GM21717 (cell line): ENCODE measurements at regions not wholly inside any gene's neighbourhood (a gene's known extent, or its start where the extent isn't known, plus 50 kb on each side); places are given as distances from the start of the nearest gene placed in this dataset.

Source experiments
- ATAC-seq: cut with Tn5 transposase; IDR thresholded peaks from one replicate; pipeline ENCODE4 v1.9.1; 2021; ENCODE audit warnings: mild to moderate bottlenecking, moderate library complexity; ENCODE audit not compliant: unreplicated experiment

DNA sequence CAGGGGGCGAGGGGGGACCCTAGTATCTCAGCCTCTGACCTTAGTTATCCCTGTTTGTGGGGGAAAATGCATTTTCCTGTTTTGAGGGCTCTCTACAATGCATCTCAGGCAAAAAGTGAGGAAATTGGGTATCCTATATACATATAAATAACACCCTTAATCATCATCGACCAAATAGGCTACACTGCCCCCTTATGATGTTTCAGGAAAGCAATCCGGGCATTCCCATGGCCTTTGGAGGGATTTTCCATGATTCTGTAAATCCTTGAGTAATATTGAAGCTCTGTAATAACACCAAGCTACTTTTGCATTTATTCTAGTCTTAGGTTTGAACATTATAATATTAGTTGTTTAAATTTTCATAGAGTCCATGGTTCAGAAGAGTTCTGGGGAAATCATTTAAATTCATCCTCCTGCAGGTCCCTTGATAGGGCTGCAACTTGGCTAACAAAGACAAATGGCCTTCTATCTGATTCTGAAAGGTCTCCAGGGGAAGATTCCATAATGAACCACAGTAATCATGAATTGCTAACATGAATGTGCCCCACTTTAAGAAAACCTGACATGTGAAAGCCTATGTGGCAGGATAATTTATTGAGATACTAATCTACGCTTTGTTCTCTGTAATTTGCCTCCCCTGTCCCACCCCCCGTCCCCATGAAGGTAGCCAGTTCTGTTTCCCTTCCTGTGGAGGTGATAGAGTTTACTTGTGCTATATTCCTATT lies 91.5 kb upstream of the SCOC start:
- no peak for ATAC-seq

DNA sequence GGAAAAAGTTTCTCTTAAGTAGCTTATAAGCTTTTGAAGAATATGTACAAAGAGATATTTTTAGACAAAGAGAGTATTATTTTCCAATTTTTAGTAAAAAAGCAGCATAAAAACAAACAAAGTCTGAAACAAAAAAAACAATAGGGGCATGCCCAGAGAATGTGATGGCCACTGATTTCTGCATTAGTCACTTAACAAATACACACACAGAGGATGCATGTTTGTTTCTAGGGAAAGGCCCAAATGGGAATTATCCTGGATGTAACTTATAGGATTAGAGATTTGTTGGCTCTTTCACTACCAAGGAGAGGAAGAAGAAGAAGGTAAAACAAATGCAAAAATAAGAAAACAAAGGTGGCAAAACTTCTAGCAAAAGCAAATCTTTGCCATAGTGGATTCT lies 95.9 kb upstream of the SCOC start:
- no peak for ATAC-seq

- no peak for ATAC-seq
Observed at GRCh38 chr4:140271553-140271952, 101.9 kb upstream of the SCOC start.

GRCh38 chr4:140269369-140269768 lies 104.1 kb upstream of the SCOC start:
- no peak for ATAC-seq

DNA sequence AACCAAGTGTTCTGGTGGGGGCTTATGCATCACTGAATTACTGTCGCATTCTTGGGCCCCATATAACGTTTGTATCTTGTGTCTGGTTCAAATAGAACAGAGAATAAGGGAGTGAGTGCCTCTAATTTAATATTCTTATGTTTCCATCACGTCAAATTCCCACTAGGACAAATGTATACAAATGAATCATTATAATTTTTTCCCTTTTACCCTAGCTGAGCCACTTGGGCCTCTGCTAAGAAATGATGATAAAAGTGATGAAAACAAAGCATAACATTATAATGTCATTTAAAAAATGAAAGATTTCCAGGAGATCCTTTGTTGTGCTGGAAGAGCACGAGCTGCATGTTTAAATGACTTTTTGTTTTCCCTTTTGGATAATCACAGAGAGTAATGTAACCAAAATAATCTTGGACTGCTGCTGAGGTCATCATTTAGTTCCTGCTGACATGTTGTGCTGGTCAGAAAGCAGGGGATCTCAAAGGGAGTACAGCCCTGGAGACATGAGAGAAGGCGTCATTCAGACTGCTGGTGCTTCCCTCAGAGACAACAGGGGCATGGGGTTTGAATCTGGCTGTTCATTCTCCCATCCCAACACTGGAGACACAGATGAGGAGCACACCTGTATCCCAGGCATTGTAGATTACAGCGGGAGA lies 105.1 kb upstream of the SCOC start:
- no peak for ATAC-seq

- no peak for ATAC-seq
Observed at GRCh38 chr4:140267576-140267975, 105.9 kb upstream of the SCOC start.

GRCh38 chr4:140266958-140267568 lies 106.4 kb upstream of the SCOC start:
- ATAC-seq, result no peak

DNA sequence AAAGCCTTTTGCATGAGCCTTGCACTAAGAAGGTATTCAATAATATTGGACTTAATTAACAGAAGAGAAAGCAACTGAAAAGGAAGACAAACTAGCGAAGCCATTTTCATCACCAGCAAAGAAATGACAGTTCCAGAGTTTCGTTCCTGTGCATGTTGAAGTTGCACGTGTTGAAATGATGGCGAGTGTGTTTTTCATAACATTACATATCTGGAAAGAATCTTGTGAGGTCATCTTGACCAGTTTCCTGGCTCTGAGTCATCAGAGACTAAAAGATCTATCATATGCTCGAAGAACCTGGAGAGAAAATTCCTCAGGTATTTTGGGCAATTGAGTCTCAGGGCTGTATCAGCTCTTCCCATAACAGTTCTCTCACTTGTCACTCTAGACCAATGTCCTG lies 106.2 kb upstream of the MAML3 start:
- ATAC-seq, result no peak

- ATAC-seq, result no peak
Observed at GRCh38 chr4:140258476-140258875, 104.5 kb upstream of the MAML3 start.

DNA sequence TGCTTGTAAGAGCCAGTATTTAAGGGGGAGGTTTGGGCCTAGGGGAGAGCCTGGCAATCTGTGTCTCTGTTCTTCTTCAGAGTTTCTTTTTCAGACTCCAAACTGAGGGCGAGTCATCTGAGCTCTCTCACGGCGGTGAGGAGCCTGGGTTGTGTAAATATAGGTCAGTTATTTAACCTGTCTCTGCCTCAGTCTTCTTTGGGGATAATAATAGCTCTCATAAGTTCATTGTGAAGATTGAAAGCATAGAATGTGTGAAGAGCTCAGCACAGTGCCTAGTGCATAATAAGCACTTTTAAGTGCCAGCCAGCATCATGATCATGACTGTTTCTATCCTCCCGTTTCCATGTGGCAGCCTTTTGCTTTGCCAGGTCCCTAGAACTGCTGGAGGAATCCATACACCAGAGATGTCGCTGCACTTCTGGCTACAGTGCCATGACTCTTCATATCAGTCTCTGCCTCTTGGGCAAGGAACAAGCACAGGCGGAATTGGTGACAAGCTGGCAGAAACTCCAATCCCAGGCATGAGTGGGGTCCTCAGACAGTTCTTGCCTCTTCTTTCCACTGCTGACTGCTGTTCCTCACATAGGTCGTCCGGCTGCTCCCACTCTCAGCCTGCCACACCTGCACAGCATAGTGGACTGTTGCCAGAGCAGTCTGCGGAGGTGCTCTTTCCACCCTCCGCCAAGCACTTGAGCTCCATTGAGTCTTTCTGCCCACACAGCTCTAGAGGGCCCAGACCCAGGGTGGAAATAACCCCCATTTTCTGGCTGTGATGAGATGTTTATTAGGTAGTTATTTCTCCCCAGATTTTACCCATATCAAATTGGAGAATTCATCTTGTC lies 103.7 kb upstream of the MAML3 start:
- no peak for ATAC-seq

DNA sequence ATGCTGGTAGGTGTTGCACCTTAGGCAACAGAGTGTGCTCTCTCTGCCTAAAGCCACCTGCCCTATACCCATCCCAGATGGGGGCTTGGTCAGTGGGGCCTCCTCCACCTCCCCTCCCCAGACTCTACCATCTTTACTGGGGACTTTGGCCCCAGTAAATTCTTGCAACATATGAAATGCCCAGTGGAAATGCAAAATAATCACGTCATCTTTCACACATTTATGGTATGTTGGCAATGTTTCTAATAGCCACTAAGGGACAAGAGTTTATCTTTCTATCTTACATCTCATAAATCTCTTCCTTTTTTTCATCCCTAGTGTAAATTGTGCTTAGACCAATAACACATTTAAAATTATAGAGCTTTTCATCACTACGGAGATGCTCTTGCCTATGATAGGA lies 103.0 kb upstream of the MAML3 start:
- ATAC-seq, result no peak

GRCh38 chr4:140256335-140256734 lies 102.4 kb upstream of the MAML3 start:
- no peak for ATAC-seq

- ATAC-seq, result no peak
Observed at GRCh38 chr4:140255927-140256326, 101.9 kb upstream of the MAML3 start.

DNA sequence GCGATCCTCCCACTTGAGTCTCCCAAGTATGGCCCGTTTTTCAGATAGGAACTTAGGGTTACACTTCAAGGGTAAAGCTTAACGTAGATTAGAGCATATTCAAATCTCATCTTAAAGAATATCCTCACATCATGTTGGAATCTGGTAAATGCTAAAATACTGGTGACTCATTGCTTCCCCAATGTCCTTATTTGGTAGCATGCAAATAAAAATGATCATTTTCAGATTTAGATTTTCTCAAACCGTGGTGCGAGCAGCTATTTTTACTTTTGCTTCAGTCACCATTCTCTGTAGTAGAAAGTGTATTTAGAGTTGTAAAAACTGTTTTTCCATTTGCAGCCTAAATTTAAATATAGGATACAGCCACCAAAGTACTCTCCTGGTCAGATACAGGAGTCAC lies 101.5 kb upstream of the MAML3 start:
- no peak for ATAC-seq

DNA sequence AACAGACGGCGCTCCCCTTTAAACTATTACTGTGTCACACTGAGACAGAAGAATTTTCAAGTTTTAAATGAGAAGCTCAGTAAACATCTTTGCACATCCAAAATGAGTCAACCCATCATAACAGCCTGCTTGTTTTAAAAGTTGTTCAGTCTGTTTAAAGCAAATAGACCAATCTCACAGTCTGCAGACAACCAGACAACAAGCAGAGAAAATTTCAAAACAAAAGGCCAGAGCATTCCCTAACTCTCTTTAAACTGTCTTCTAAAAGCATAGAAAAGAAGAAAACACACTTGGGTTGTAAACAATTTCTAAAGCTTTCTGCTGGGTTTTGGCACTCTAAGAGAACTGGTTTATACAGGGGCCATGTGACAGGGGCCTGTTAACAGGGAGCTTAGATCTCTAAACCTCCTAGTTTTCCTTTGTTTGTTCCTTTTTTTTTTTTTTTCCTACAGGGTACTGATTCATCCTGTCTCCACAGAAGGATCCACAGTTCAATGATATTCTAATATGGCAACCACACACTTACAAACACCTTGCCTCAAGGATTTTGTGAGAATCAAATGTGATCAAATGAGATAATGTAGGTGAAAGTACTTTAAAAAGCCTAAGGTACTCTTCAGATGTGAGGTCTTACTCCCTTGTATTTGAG lies 100.8 kb upstream of the MAML3 start:
- no peak for ATAC-seq

DNA sequence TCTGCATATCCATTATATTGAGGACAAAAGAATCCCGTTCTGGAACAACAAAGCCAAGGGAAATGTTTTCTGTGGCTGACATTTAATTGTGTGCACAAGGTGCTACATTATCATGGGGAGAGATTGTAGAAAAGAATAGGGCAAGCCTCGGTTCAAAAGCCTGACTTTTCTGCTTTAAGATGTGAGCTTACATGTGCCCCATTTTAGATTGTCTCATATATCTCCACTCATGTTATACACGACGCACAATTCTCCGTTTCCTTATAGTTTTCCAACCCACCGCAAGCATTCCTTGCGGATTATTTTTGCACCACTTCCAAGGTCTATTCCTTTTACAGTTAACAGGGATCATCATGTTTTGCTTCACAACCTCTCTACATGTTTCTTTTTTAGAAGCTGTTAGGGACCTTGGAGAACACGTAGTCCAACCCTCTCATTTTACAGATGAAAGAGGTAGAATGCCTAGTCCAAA lies 99.6 kb upstream of the MAML3 start:
- ATAC-seq, result no peak

DNA sequence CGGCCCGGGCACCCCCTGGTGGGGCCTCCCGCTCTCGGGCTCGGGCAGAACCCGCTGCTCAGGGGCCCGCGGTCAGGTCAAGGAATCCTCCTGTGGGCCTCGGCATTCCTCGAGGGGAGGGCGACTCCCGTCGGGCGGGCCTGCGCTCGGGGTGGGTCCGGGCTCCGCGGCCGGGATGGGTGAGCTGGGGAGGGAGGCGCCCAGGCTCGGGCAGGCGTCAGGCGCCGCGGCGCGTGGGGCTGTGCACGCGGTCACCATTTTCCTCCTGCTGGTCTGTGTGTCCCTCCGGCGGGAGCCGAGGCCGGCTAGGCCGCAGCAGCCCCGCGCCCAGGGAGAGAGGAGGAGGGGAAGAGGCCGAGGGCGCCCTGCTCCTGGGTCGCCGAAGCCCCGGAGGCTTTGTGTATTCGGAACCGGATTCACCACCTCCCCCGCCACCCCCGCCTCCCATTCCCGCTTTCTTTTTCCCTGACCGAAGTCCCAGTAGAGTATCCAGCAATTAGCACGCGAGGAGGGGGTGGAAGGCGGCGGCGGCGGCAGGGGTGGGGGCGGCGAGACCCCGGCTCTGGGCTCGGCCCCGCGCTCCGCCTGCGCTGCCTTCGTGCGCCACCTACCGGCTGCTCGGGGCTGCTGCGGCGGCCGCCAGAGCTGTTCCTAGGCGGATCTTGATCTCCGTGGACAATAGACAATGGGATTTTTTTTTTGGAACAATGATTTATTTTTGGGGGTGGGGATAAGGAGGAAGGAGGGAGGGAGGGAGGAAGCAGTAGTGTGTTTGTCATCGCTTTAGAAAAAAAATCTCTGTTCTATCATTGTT lies 99.0 kb upstream of the MAML3 start:
- peak; percentile 51 for ATAC-seq

DNA sequence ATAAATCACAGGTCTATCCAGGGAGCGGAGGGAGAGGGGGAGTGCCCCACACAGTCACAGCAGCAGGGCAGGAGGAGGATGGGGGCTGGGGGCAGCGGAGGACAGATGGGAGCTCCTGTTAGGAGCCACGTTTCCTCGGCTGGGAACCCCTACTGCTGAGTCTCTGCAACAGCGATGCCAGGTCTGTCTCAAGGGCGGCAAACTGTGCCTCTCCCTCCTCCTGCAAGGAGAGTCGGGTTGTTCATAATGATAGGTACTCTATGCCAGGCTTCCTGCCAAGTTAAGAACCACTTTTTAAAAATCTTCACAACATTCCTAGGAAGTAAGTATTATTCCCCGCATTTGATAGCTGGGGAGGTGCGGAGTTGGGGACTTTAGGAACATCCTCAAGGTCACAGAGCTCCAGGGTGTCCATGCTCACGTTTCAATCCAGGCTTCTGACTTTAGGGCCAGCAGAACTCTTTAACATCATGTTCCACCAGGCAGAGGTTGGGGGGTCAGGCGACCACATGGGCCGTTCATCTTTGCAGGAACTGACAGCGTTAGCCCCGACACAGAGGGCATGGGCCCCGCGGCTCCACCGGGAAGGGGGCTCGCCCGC lies 98.3 kb upstream of the MAML3 start:
- no peak for ATAC-seq

DNA sequence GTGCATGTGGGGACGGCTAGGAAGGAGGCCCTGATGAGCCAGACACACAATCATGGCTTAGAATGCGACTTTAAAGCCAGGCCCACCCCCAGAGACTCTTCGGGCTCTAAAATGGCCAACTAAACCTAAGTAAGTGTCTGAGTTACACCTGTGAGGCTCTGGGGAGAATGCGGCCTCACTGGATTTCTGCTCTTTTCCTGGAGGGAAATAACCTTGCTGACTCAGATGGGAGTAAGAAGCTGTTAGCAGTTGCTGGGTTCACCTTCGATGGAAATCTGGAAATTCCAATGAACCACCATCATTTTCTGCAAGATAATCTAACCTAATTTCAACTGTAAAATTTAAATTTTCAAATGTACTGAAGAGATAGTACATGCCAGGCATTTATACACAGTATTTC lies 97.6 kb upstream of the MAML3 start:
- no peak for ATAC-seq
